GM12892 (cell line): ENCODE measurements at regions not wholly inside any gene's neighbourhood (a gene's known extent, or its start where the extent isn't known, plus 50 kb on each side); places are given as distances from the start of the nearest gene placed in this dataset.

ENCODE experiments used
- POLR2A ChIP-seq: IDR thresholded peaks from 2 replicates; pipeline ENCODE4 v1.6.1; 2011; ENCODE audit warnings: low read depth, low read length, control low read depth
- POLR2AphosphoS5 ChIP-seq: IDR thresholded peaks from 2 replicates; pipeline ENCODE4 v1.6.1; 2011; ENCODE audit warnings: low read depth, low read length, control low read depth
- TAF1 ChIP-seq: IDR thresholded peaks from 2 replicates; pipeline ENCODE4 v1.6.1; 2011; ENCODE audit warnings: low read depth, mild to moderate bottlenecking, control low read depth, low read length, borderline replicate concordance

- TF ChIP-seq POLR2A (no peak), POLR2AphosphoS5 (no peak), TAF1 (no peak)
Measured at GRCh38 chr10:90023950-90024349, 322.6 kb downstream of the KIF20B start.
